Muscle layer of colon (tissue), 2 donors: ENCODE measurements at regions not wholly inside any gene's neighbourhood (a gene's known extent, or its start where the extent isn't known, plus 50 kb on each side); places are given as distances from the start of the nearest gene placed in this dataset.

Source experiments
- H3K27ac ChIP-seq: one replicate; pipeline ENCODE4 v1.7.0; 2013; ENCODE audit warnings: low read depth, mild to moderate bottlenecking, low read length, moderate library complexity
- H3K27me3 ChIP-seq, 2 donors: one replicate each; pipeline ENCODE4 v1.7.0; 2013; ENCODE audit warnings: low read length in 2 of 2, mild to moderate bottlenecking in 2 of 2; ENCODE audit not compliant: insufficient read depth in 2 of 2, control insufficient read depth in 1 of 2
- H3K36me3 ChIP-seq: one replicate; pipeline ENCODE4 v1.7.0; 2013; ENCODE audit warnings: mild to moderate bottlenecking, low read length; ENCODE audit not compliant: insufficient read depth
- H3K4me1 ChIP-seq: one replicate; pipeline ENCODE4 v1.7.0; 2013; ENCODE audit warnings: mild to moderate bottlenecking, low read length; ENCODE audit not compliant: insufficient read depth
- H3K4me3 ChIP-seq, 2 donors: one replicate each; pipeline ENCODE4 v1.7.0; 2013; ENCODE audit warnings: low read length in 2 of 2, low read depth in 1 of 2, mild to moderate bottlenecking in 1 of 2, moderate library complexity in 1 of 2
- H3K9ac ChIP-seq: one replicate; pipeline ENCODE4 v1.7.0; 2013; ENCODE audit warnings: low read length
- H3K9me3 ChIP-seq: one replicate; pipeline ENCODE4 v1.7.0; 2013; ENCODE audit warnings: mild to moderate bottlenecking, low read length
- donor health status: abdominal sarcoma.
- donor health status: Adenocarcinoma of cecum.

GRCh38 chr4:182066037-182066436 lies 177.2 kb upstream of the TENM3 start:
- Histone ChIP-seq H3K4me3 (no peak overlapping the region), H3K36me3 (no peaks in the 10 kb centered on the region), H3K9me3 (no peaks in the 10 kb centered on the region), H3K4me1 (no peaks in the 10 kb centered on the region), H3K27ac (no peak overlapping the region), H3K9ac (no peak overlapping the region), H3K27me3 (no peaks in the 10 kb centered on the region)

- Histone ChIP-seq H3K9ac (no peak overlapping the region), H3K36me3 (no peaks in the 10 kb centered on the region), H3K4me1 (no peaks in the 10 kb centered on the region), H3K4me3 (no peak overlapping the region), H3K27ac (no peak overlapping the region), H3K9me3 (no peaks in the 10 kb centered on the region), H3K27me3 (no peaks in the 10 kb centered on the region)
These were observed 175.4 kb upstream of the TENM3 start for GRCh38 chr4:182067828-182068227.

GRCh38 chr4:182068920-182069319 lies 174.3 kb upstream of the TENM3 start:
- Histone ChIP-seq H3K9ac (no peak overlapping the region), H3K27me3 (no peaks in the 10 kb centered on the region), H3K36me3 (no peaks in the 10 kb centered on the region), H3K4me1 (no peaks in the 10 kb centered on the region), H3K27ac (no peak overlapping the region), H3K9me3 (no peaks in the 10 kb centered on the region), H3K4me3 (no peak overlapping the region)

GRCh38 chr4:182073278-182073677 lies 169.9 kb upstream of the TENM3 start:
- Histone ChIP-seq H3K9ac (no peak overlapping the region), H3K27ac (no peak overlapping the region), H3K27me3 (no peaks in the 10 kb centered on the region), H3K36me3 (no peaks in the 10 kb centered on the region), H3K4me1 (no peaks in the 10 kb centered on the region), H3K4me3 (no peak overlapping the region), H3K9me3 (no peaks in the 10 kb centered on the region)

- H3K27ac ChIP-seq = no peak overlapping the region
- no peaks in the 10 kb centered on the region for H3K9me3 ChIP-seq
- H3K4me1 ChIP-seq = no peaks in the 10 kb centered on the region
- H3K9ac ChIP-seq = no peak overlapping the region
- no peaks in the 10 kb centered on the region for H3K36me3 ChIP-seq
- H3K27me3 ChIP-seq = no peaks in the 10 kb centered on the region
- no peak overlapping the region for H3K4me3 ChIP-seq
These were observed 169.1 kb upstream of the TENM3 start for GRCh38 chr4:182074139-182074538.

- Histone ChIP-seq H3K4me1 (no peaks in the 10 kb centered on the region), H3K27me3 (no peaks in the 10 kb centered on the region), H3K4me3 (no peak overlapping the region), H3K9ac (no peak overlapping the region), H3K36me3 (no peaks in the 10 kb centered on the region), H3K27ac (no peak overlapping the region), H3K9me3 (no peaks in the 10 kb centered on the region)
These were observed 168.4 kb upstream of the TENM3 start for GRCh38 chr4:182074810-182075209.

GRCh38 chr4:182082910-182083309 lies 160.3 kb upstream of the TENM3 start:
- no peaks in the 10 kb centered on the region for H3K27me3 ChIP-seq
- H3K4me1 ChIP-seq = no peaks in the 10 kb centered on the region
- no peak overlapping the region for H3K27ac ChIP-seq
- no peak overlapping the region for H3K4me3 ChIP-seq
- no peak overlapping the region for H3K9ac ChIP-seq
- H3K36me3 ChIP-seq = no peaks in the 10 kb centered on the region
- H3K9me3 ChIP-seq = no peaks in the 10 kb centered on the region

GRCh38 chr4:182083671-182084410 lies 159.4 kb upstream of the TENM3 start:
- no peaks in the 10 kb centered on the region for H3K9me3 ChIP-seq
- H3K4me3 ChIP-seq = no peak overlapping the region
- no peak overlapping the region for H3K9ac ChIP-seq
- H3K27me3 ChIP-seq = no peaks in the 10 kb centered on the region
- H3K4me1 ChIP-seq = no peaks in the 10 kb centered on the region
- no peaks in the 10 kb centered on the region for H3K36me3 ChIP-seq
- H3K27ac ChIP-seq = no peak overlapping the region

GRCh38 chr4:182085051-182085480 lies 158.1 kb upstream of the TENM3 start:
- Histone ChIP-seq H3K9ac (no peak overlapping the region), H3K36me3 (no peaks in the 10 kb centered on the region), H3K27me3 (no peaks in the 10 kb centered on the region), H3K4me3 (no peak overlapping the region), H3K27ac (no peak overlapping the region), H3K9me3 (no peaks in the 10 kb centered on the region), H3K4me1 (no peaks in the 10 kb centered on the region)

GRCh38 chr4:182089326-182089725 lies 153.9 kb upstream of the TENM3 start:
- Histone ChIP-seq H3K4me1 (no peaks in the 10 kb centered on the region), H3K36me3 (no peaks in the 10 kb centered on the region), H3K9ac (no peak overlapping the region), H3K9me3 (no peaks in the 10 kb centered on the region), H3K27ac (no peak overlapping the region), H3K27me3 (no peaks in the 10 kb centered on the region), H3K4me3 (no peak overlapping the region)

GRCh38 chr4:182090186-182090585 lies 153.0 kb upstream of the TENM3 start:
- H3K9me3 ChIP-seq = no peaks in the 10 kb centered on the region
- no peaks in the 10 kb centered on the region for H3K4me1 ChIP-seq
- H3K36me3 ChIP-seq = no peaks in the 10 kb centered on the region
- H3K9ac ChIP-seq = no peak overlapping the region
- no peak overlapping the region for H3K27ac ChIP-seq
- H3K27me3 ChIP-seq = no peaks in the 10 kb centered on the region
- no peak overlapping the region for H3K4me3 ChIP-seq

- Histone ChIP-seq H3K9me3 (no peaks in the 10 kb centered on the region), H3K9ac (no peak overlapping the region), H3K27me3 (no peaks in the 10 kb centered on the region), H3K4me1 (no peaks in the 10 kb centered on the region), H3K36me3 (no peaks in the 10 kb centered on the region), H3K4me3 (no peak overlapping the region), H3K27ac (no peak overlapping the region)
These were observed 152.1 kb upstream of the TENM3 start for GRCh38 chr4:182091128-182091527.
